ENCODE measurements at regions not wholly inside any gene's neighbourhood (a gene's known extent, or its start where the extent isn't known, plus 50 kb on each side); places are given as distances from the start of the nearest gene placed in this dataset.

DNA sequence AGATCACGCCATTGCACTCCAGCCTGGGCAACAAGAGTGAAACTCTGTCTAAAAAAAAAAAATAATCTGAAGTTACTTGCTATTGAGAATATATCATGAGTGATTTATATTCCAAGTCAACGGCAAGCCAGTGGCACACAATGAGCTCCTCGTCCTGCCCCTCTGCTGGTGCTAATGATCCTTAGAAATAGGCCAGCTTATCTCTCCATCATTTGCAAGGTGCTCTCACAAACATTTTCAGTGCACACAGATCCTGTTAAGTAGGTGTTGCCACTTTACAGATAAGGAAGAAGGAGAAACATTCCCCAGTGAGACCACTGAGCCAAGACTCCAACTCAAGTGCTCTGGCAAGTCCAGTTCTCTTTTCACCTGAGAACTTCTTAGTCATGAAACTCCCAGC, 91.3 kb upstream of the GPR45 start:
- TF ChIP-seq CEBPB (IDR thresholded peaks at IDR 0.05; ENCODE audit: low read depth, low read length) = no peak
- TF ChIP-seq, protein P1, sequence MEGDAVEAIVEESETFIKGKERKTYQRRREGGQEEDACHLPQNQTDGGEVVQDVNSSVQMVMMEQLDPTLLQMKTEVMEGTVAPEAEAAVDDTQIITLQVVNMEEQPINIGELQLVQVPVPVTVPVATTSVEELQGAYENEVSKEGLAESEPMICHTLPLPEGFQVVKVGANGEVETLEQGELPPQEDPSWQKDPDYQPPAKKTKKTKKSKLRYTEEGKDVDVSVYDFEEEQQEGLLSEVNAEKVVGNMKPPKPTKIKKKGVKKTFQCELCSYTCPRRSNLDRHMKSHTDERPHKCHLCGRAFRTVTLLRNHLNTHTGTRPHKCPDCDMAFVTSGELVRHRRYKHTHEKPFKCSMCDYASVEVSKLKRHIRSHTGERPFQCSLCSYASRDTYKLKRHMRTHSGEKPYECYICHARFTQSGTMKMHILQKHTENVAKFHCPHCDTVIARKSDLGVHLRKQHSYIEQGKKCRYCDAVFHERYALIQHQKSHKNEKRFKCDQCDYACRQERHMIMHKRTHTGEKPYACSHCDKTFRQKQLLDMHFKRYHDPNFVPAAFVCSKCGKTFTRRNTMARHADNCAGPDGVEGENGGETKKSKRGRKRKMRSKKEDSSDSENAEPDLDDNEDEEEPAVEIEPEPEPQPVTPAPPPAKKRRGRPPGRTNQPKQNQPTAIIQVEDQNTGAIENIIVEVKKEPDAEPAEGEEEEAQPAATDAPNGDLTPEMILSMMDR (conservative IDR thresholded peaks at IDR 0.05; ENCODE audit: low read depth, low read length) = no peak
- no peak for TF ChIP-seq POLR2A (IDR thresholded peaks at IDR 0.05; ENCODE audit: low read depth, low read length)
- TF ChIP-seq RFX5 (IDR thresholded peaks at IDR 0.05; ENCODE audit: low read depth, low read length) = no peak
- TF ChIP-seq SMC3 (IDR thresholded peaks at IDR 0.05; ENCODE audit: low read depth, low read length) = no peak
- TF ChIP-seq, protein P2, sequence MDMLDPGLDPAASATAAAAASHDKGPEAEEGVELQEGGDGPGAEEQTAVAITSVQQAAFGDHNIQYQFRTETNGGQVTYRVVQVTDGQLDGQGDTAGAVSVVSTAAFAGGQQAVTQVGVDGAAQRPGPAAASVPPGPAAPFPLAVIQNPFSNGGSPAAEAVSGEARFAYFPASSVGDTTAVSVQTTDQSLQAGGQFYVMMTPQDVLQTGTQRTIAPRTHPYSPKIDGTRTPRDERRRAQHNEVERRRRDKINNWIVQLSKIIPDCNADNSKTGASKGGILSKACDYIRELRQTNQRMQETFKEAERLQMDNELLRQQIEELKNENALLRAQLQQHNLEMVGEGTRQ (IDR thresholded peaks at IDR 0.05; ENCODE audit: low read depth, low read length) = no peak
- TF ChIP-seq NFE2L2 (IDR thresholded peaks at IDR 0.05; ENCODE audit: low read depth, low read length) = no peak
- TF ChIP-seq RCOR1 (IDR thresholded peaks at IDR 0.05; ENCODE audit: insufficient replicate concordance, low read length) = no peak
- TF ChIP-seq, protein P3, sequence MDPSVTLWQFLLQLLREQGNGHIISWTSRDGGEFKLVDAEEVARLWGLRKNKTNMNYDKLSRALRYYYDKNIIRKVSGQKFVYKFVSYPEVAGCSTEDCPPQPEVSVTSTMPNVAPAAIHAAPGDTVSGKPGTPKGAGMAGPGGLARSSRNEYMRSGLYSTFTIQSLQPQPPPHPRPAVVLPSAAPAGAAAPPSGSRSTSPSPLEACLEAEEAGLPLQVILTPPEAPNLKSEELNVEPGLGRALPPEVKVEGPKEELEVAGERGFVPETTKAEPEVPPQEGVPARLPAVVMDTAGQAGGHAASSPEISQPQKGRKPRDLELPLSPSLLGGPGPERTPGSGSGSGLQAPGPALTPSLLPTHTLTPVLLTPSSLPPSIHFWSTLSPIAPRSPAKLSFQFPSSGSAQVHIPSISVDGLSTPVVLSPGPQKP (IDR thresholded peaks at IDR 0.05; ENCODE audit: borderline replicate concordance, low read depth, low read length) = no peak
- TF ChIP-seq RAD21 (IDR thresholded peaks at IDR 0.05; ENCODE audit: low read length) = no peak
- no peak for TF ChIP-seq MAFK (IDR thresholded peaks at IDR 0.05; ENCODE audit: low read depth, low read length)
